ENCODE measurements at regions not wholly inside any gene's neighbourhood (a gene's known extent, or its start where the extent isn't known, plus 50 kb on each side); places are given as distances from the start of the nearest gene placed in this dataset.

GRCh38 chr2:152826581-152827279 lies 108.3 kb downstream of the ARL6IP6 start:
- no peak overlapping the region for H3K4me2 ChIP-seq (ENCODE audit: low read length)
- H3K27ac ChIP-seq = no peak overlapping the region
- H2AFZ ChIP-seq = no peak overlapping the region
- no peaks in the 10 kb centered on the region for H3K36me3 ChIP-seq (ENCODE audit: control insufficient read depth, insufficient read depth, low read length)
- H3K9me3 ChIP-seq (ENCODE audit: control insufficient read depth, low read length) = no peaks in the 10 kb centered on the region
- peaks cover 2% of the 10 kb centered on the region for H3K4me1 ChIP-seq
- H3K4me3 ChIP-seq (ENCODE audit: low read depth, low read length) = no peak overlapping the region
- no peak for TF ChIP-seq CTCF (IDR thresholded peaks at IDR 0.05)
- H3K9ac ChIP-seq = no peak overlapping the region
- no peaks in the 10 kb centered on the region for H3K79me2 ChIP-seq
- H3K27me3 ChIP-seq (ENCODE audit: control insufficient read depth, insufficient read depth, low read length) = no peaks in the 10 kb centered on the region

- no peak overlapping the region for H3K9ac ChIP-seq
- peaks cover 2% of the 10 kb centered on the region for H3K4me1 ChIP-seq
- no peaks in the 10 kb centered on the region for H3K36me3 ChIP-seq (ENCODE audit: control insufficient read depth, insufficient read depth, low read length)
- no peak overlapping the region for H3K27ac ChIP-seq
- no peak for TF ChIP-seq CTCF (IDR thresholded peaks at IDR 0.05)
- no peaks in the 10 kb centered on the region for H3K79me2 ChIP-seq
- H2AFZ ChIP-seq = no peak overlapping the region
- no peaks in the 10 kb centered on the region for H3K27me3 ChIP-seq (ENCODE audit: control insufficient read depth, insufficient read depth, low read length)
- no peaks in the 10 kb centered on the region for H3K9me3 ChIP-seq (ENCODE audit: control insufficient read depth, low read length)
- no peak overlapping the region for H3K4me3 ChIP-seq (ENCODE audit: low read depth, low read length)
- H3K4me2 ChIP-seq (ENCODE audit: low read length) = no peak overlapping the region
Measured at GRCh38 chr2:152825834-152826233, 107.4 kb downstream of the ARL6IP6 start.

DNA sequence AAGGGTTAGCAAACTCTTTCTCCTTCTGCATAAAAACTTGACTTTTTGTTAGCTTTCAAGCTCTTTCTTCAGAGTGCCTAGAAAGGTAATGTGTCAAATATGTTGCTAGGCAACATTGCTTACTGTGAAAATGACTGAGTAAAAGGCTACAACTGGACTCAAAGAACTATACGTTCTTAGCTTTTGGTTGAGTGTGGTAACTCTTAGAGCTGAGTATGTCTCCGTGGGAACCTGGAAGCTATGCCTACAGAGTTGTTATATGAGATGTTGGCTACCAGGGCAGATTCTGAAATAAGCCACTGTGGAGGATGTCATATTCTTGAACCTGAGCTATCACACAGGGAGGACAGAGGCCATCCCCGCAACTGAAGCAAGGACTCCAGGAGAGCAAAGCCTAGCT lies 105.5 kb downstream of the ARL6IP6 start:
- Histone ChIP-seq H3K4me2 (ENCODE audit: low read length) (no peak overlapping the region), H3K27me3 (ENCODE audit: control insufficient read depth, insufficient read depth, low read length) (no peaks in the 10 kb centered on the region), H3K4me3 (ENCODE audit: low read depth, low read length) (no peak overlapping the region), H3K4me1 (peaks cover 2% of the 10 kb centered on the region), H3K79me2 (no peaks in the 10 kb centered on the region), H3K27ac (no peak overlapping the region), H3K9ac (no peak overlapping the region), H3K9me3 (ENCODE audit: control insufficient read depth, low read length) (no peaks in the 10 kb centered on the region), H2AFZ (peak overlapping the region; percentile 30), H3K36me3 (ENCODE audit: control insufficient read depth, insufficient read depth, low read length) (no peaks in the 10 kb centered on the region)
- TF ChIP-seq CTCF (IDR thresholded peaks at IDR 0.05) = no peak

GRCh38 chr2:152822676-152823075 lies 104.3 kb downstream of the ARL6IP6 start:
- no peak for TF ChIP-seq CTCF (IDR thresholded peaks at IDR 0.05)
- Histone ChIP-seq H3K4me1 (peaks cover 2% of the 10 kb centered on the region), H3K79me2 (no peaks in the 10 kb centered on the region)

GRCh38 chr2:152820048-152820447 lies 101.6 kb downstream of the ARL6IP6 start:
- Histone ChIP-seq H3K79me2 (no peaks in the 10 kb centered on the region), H3K27ac (no peak overlapping the region), H3K9me3 (ENCODE audit: control insufficient read depth, low read length) (no peaks in the 10 kb centered on the region), H3K36me3 (ENCODE audit: control insufficient read depth, insufficient read depth, low read length) (no peaks in the 10 kb centered on the region), H3K4me2 (ENCODE audit: low read length) (no peak overlapping the region), H3K9ac (no peak overlapping the region), H3K27me3 (ENCODE audit: control insufficient read depth, insufficient read depth, low read length) (no peaks in the 10 kb centered on the region), H2AFZ (no peak overlapping the region), H3K4me1 (no peaks in the 10 kb centered on the region), H3K4me3 (ENCODE audit: low read depth, low read length) (no peak overlapping the region)
- no peak for TF ChIP-seq CTCF (IDR thresholded peaks at IDR 0.05)

More at GRCh38 chr2:152822676-152823075, 104.3 kb downstream of the ARL6IP6 start:
- Histone ChIP-seq H3K4me2 (ENCODE audit: low read length) (no peak overlapping the region), H3K9me3 (ENCODE audit: control insufficient read depth, low read length) (no peaks in the 10 kb centered on the region), H2AFZ (peak overlapping the region; percentile 51), H3K27me3 (ENCODE audit: control insufficient read depth, insufficient read depth, low read length) (no peaks in the 10 kb centered on the region), H3K4me3 (ENCODE audit: low read depth, low read length) (no peak overlapping the region), H3K36me3 (ENCODE audit: control insufficient read depth, insufficient read depth, low read length) (no peaks in the 10 kb centered on the region), H3K9ac (no peak overlapping the region), H3K27ac (no peak overlapping the region)

Measured in parathyroid adenoma (tissue), 2 donors.